CD4-positive, alpha-beta memory T cell (primary cell): ENCODE measurements at regions not wholly inside any gene's neighbourhood (a gene's known extent, or its start where the extent isn't known, plus 50 kb on each side); places are given as distances from the start of the nearest gene placed in this dataset.

Experiments used
- CTCF ChIA-PET: fragments of 350-600 bp; sonication (Branson Sonifier 250); formaldehyde crosslinking; loops from one replicate; lab custom pipeline; 2021; ENCODE audit warnings: inconsistent platforms; ENCODE audit not compliant: partially characterized antibody; lab: Charles Lee
- POLR2A ChIA-PET: fragments of 350-600 bp; sonication (Branson Sonifier 250); formaldehyde crosslinking; loops from one replicate; lab custom pipeline; 2021; ENCODE audit not compliant: partially characterized antibody; lab: Charles Lee
- DNase-seq, 5 donors: peaks; one replicate each; pipeline versions ENCODE4 v3.0.0 to v3.0.0-alpha.2; 2020 to 2022; ENCODE audit warnings: mixed read lengths in 1 of 5
- H3K27ac ChIP-seq: one replicate; pipeline ENCODE4 v1.7.0; 2013; ENCODE audit warnings: low read depth, low read length
- H3K27me3 ChIP-seq: 2 replicates; pipeline ENCODE4 v1.7.0; 2013; ENCODE audit warnings: mild to moderate bottlenecking, low read length, moderate library complexity; ENCODE audit not compliant: insufficient read depth
- H3K36me3 ChIP-seq: 2 replicates; pipeline ENCODE4 v1.7.0; 2013; ENCODE audit warnings: mild to moderate bottlenecking, low read length, moderate library complexity; ENCODE audit not compliant: insufficient read depth
- H3K4me1 ChIP-seq: 2 replicates; pipeline ENCODE4 v1.7.0; 2013; ENCODE audit warnings: mild to moderate bottlenecking, low read length, moderate library complexity; ENCODE audit not compliant: insufficient read depth
- H3K4me3 ChIP-seq, 2 donors: one replicate each; pipeline ENCODE4 v1.7.0; 2013; ENCODE audit warnings: low read length in 2 of 2, mild to moderate bottlenecking in 1 of 2
- H3K9me3 ChIP-seq, 2 donors: one replicate each; pipeline ENCODE4 v1.7.0; 2013; ENCODE audit warnings: low read length in 2 of 2, control low read depth in 1 of 2; ENCODE audit not compliant: control insufficient read depth in 1 of 2
- H3K27ac Mint-ChIP-seq, 7 donors: one replicate each; pipeline ENCODE4 v1.8.0; 2020 to 2021; ENCODE audit warnings: mixed read lengths in 7 of 7, mild to moderate bottlenecking in 6 of 7, inconsistent platforms in 3 of 7, moderate library complexity in 3 of 7
- H3K27me3 Mint-ChIP-seq, 2 donors: one replicate each; pipeline ENCODE4 v1.8.0; 2020 to 2021; ENCODE audit warnings: mixed read lengths in 2 of 2
- H3K36me3 Mint-ChIP-seq, 2 donors: one replicate each; pipeline ENCODE4 v1.8.0; 2020 to 2021; ENCODE audit warnings: mixed read lengths in 2 of 2, inconsistent platforms in 1 of 2, mild to moderate bottlenecking in 1 of 2
- H3K4me1 Mint-ChIP-seq, 4 donors: one replicate each; pipeline ENCODE4 v1.8.0; 2020 to 2021; ENCODE audit warnings: mixed read lengths in 4 of 4, mild to moderate bottlenecking in 1 of 4
- H3K4me3 Mint-ChIP-seq, 8 donors: one replicate each; pipeline ENCODE4 v1.8.0; 2020 to 2021; ENCODE audit warnings: mixed read lengths in 8 of 8, mild to moderate bottlenecking in 7 of 8, moderate library complexity in 6 of 8, inconsistent platforms in 3 of 8
- H3K9me3 Mint-ChIP-seq, 8 donors: one replicate each; pipeline ENCODE4 v1.8.0; 2020 to 2021; ENCODE audit warnings: mixed read lengths in 8 of 8, mild to moderate bottlenecking in 5 of 8, inconsistent platforms in 3 of 8, moderate library complexity in 1 of 8
- intact Hi-C: fragments of 100-400 bp; cut with micrococcal nuclease; formaldehyde crosslinking; loops from one replicate; pipeline ENCODE4 v1.15.1; 2023

DNA sequence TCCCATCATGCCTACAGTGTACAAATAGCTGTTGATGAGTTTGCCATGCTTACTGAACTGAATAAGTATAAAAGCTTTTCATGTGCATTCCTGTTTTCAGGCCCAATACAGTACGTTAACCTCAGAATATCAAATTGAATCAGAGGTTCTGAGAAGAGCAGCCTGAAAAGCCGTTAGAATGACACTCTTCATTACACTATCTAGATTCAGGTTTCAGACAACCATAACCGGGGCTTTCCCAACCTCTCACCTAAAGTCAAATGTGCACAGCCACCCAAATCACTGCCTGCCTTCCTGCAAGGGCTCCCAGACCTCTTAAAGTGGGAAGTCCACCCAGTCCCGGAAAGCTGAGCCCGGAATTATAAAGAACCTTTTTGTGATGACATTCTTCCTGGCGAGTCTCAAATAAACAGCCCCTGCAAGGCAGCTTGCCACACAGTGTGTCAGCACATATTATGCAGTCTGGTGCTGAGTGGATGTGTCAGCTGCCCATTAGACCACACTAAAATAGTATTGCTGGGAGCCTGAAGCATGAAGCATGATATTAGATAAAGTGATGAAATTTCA, 245.8 kb downstream of the TLE4 start:
- H3K9me3 ChIP-seq = no peaks in the 10 kb centered on the region
- H3K4me1 ChIP-seq = peaks cover 10% of the 10 kb centered on the region
- no peaks in the 10 kb centered on the region for H3K36me3 ChIP-seq
- no peak for DNase-seq
- H3K9me3 Mint-ChIP-seq = peaks cover 0 to 3% (median 0%) of the 10 kb centered on the region in 8 donors
- H3K27me3 ChIP-seq = no peaks in the 10 kb centered on the region
- peaks cover 2 to 10% of the 10 kb centered on the region in 2 donors for H3K27me3 Mint-ChIP-seq
- H3K27ac Mint-ChIP-seq = no peak overlapping the region
- H3K36me3 Mint-ChIP-seq = peaks cover 0 to 5% of the 10 kb centered on the region in 2 donors
- H3K4me3 Mint-ChIP-seq = no peak overlapping the region
- no peak overlapping the region for H3K4me3 ChIP-seq
- H3K27ac ChIP-seq = no peak overlapping the region
- intact Hi-C loops = no loop called here
- H3K4me1 Mint-ChIP-seq = peaks cover 9 to 19% (median 12%) of the 10 kb centered on the region in 4 donors
- CTCF ChIA-PET = interaction anchor here (1.6 kb wide), 1 partner anchor 9 kb away, joined by 5 read pairs; no protein-coding TSS in a partner anchor
- POLR2A ChIA-PET = no interaction called here

DNA sequence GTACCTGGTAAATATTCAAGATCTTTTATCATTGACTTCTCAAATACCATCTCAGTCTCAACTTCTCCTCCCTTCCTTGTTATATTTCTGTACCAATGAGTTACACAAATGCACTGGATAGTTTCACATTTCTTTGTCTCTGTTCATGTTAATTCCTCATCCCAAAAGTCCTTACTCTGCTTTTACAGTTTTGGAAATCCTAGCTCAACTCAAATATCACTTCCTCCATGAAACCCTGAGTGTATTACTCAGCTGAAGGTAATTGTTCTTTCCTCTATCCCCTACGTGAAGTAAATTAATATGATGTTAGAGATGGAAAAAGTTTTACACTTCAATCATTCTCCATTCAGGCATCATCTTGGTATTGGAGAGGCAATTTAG, 241.5 kb downstream of the TLE4 start:
- DNase-seq = no peak
- H3K9me3 Mint-ChIP-seq = no peaks in the 10 kb centered on the region
- no peaks in the 10 kb centered on the region for H3K36me3 Mint-ChIP-seq
- H3K4me1 Mint-ChIP-seq = peaks cover 13 to 23% (median 17%) of the 10 kb centered on the region in 4 donors
- intact Hi-C loops = no loop called here
- H3K27me3 ChIP-seq = no peaks in the 10 kb centered on the region
- H3K9me3 ChIP-seq = no peaks in the 10 kb centered on the region
- H3K27ac Mint-ChIP-seq = peak overlapping the region in 1 of 7 donors; percentile 5
- CTCF ChIA-PET = interaction anchor here (1.0 kb wide), 1 partner anchor 242 kb away, joined by 3 read pairs; the partner anchor contains the start of gene TLE4
- peaks cover 21% of the 10 kb centered on the region for H3K4me1 ChIP-seq
- H3K27ac ChIP-seq = no peak overlapping the region
- no peak overlapping the region for H3K4me3 ChIP-seq
- no peaks in the 10 kb centered on the region for H3K36me3 ChIP-seq
- H3K4me3 Mint-ChIP-seq = peak overlapping the region; percentile 77 to 89 (median 83)
- H3K27me3 Mint-ChIP-seq = peaks cover 1 to 6% of the 10 kb centered on the region in 2 donors
- POLR2A ChIA-PET = no interaction called here

- Histone ChIP-seq H3K9me3 (no peaks in the 10 kb centered on the region), H3K4me3 (peak overlapping the region in 1 of 2 donors; percentile 3), H3K4me1 (peaks cover 21% of the 10 kb centered on the region), H3K27ac (no peak overlapping the region), H3K27me3 (no peaks in the 10 kb centered on the region), H3K36me3 (no peaks in the 10 kb centered on the region)
- ChIA-PET CTCF (no interaction called here), POLR2A (no interaction called here)
- intact Hi-C loops = no loop called here
- Mint-ChIP-seq H3K27ac (peak overlapping the region in 5 of 7 donors; percentile 48 to 88 (median 76)), H3K9me3 (no peaks in the 10 kb centered on the region), H3K4me3 (peak overlapping the region; percentile 77 to 89 (median 83)), H3K4me1 (peaks cover 13 to 19% (median 16%) of the 10 kb centered on the region in 4 donors), H3K36me3 (no peaks in the 10 kb centered on the region), H3K27me3 (peaks cover 1 to 5% of the 10 kb centered on the region in 2 donors)
- no peak for DNase-seq
Measured at GRCh38 chr9:79812507-79813257, 240.9 kb downstream of the TLE4 start.

DNA sequence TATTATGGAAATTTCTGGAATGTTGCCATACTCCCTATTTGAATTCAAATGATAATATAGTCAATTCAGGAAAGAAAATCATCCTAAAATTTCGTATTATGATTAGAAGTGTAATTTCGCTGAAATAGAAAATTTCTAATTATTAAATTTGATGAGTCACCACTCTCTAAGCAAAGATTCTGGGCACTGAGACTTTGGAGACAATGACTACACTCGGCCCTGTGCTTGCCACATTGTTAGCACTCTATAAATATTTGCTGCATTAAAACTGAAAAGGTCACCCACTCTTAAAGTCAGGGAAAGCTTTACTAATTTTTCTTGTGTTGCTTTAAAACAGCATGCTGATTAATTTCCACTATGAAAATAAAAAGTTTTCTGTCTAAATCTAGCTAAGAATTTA, 240.3 kb downstream of the TLE4 start:
- peak overlapping the region in 3 of 7 donors; percentile 71 to 88 (median 80) for H3K27ac Mint-ChIP-seq
- Histone ChIP-seq H3K9me3 (no peaks in the 10 kb centered on the region), H3K4me3 (no peak overlapping the region), H3K4me1 (peaks cover 21% of the 10 kb centered on the region), H3K36me3 (no peaks in the 10 kb centered on the region), H3K27ac (no peak overlapping the region), H3K27me3 (no peaks in the 10 kb centered on the region)
- CTCF ChIA-PET = no interaction called here
- H3K27me3 Mint-ChIP-seq = peaks cover 1 to 2% of the 10 kb centered on the region in 2 donors
- H3K9me3 Mint-ChIP-seq = no peaks in the 10 kb centered on the region
- intact Hi-C loops = no loop called here
- peak overlapping the region; percentile 77 to 89 (median 83) for H3K4me3 Mint-ChIP-seq
- H3K4me1 Mint-ChIP-seq = peaks cover 12 to 19% (median 16%) of the 10 kb centered on the region in 4 donors
- no peak for DNase-seq
- H3K36me3 Mint-ChIP-seq = no peaks in the 10 kb centered on the region
- POLR2A ChIA-PET = no interaction called here

GRCh38 chr9:79809931-79810330, 238.2 kb downstream of the TLE4 start:
- Mint-ChIP-seq H3K4me1 (peaks cover 12 to 19% (median 16%) of the 10 kb centered on the region in 4 donors), H3K4me3 (no peak overlapping the region), H3K27me3 (peaks cover 1 to 2% of the 10 kb centered on the region in 2 donors), H3K36me3 (no peaks in the 10 kb centered on the region), H3K27ac (no peak overlapping the region), H3K9me3 (no peaks in the 10 kb centered on the region)
- CTCF ChIA-PET = interaction anchor here (1.0 kb wide), 1 partner anchor 15 kb away, joined by 3 read pairs; no protein-coding TSS in a partner anchor
- H3K27me3 ChIP-seq = no peaks in the 10 kb centered on the region
- no peaks in the 10 kb centered on the region for H3K9me3 ChIP-seq
- POLR2A ChIA-PET = interaction anchor here (0.6 kb wide), 1 partner anchor 1517 kb away, joined by 3 read pairs; no protein-coding TSS in a partner anchor
- H3K27ac ChIP-seq = no peak overlapping the region
- intact Hi-C loops = no loop called here
- no peaks in the 10 kb centered on the region for H3K36me3 ChIP-seq
- H3K4me1 ChIP-seq = peaks cover 21% of the 10 kb centered on the region
- no peak for DNase-seq
- H3K4me3 ChIP-seq = no peak overlapping the region

GRCh38 chr9:79809316-79809876, 237.6 kb downstream of the TLE4 start:
- H3K4me1 ChIP-seq = peaks cover 21% of the 10 kb centered on the region
- no peaks in the 10 kb centered on the region for H3K27me3 ChIP-seq
- peaks cover 1 to 2% of the 10 kb centered on the region in 2 donors for H3K27me3 Mint-ChIP-seq
- no peaks in the 10 kb centered on the region for H3K36me3 Mint-ChIP-seq
- H3K27ac ChIP-seq = no peak overlapping the region
- no peak for DNase-seq
- H3K27ac Mint-ChIP-seq = no peak overlapping the region
- no peak overlapping the region for H3K4me3 Mint-ChIP-seq
- no peaks in the 10 kb centered on the region for H3K9me3 Mint-ChIP-seq
- H3K4me1 Mint-ChIP-seq = peaks cover 12 to 19% (median 16%) of the 10 kb centered on the region in 4 donors
- H3K9me3 ChIP-seq = no peaks in the 10 kb centered on the region
- ChIA-PET POLR2A (no interaction called here), CTCF (interaction anchor here (1.0 to 1.6 kb wide), 2 partner anchors 8 to 15 kb away, joined by 3 to 5 read pairs; no protein-coding TSS in a partner anchor)
- H3K36me3 ChIP-seq = no peaks in the 10 kb centered on the region
- intact Hi-C loops = no loop called here
- H3K4me3 ChIP-seq = no peak overlapping the region

- H3K4me1 Mint-ChIP-seq = peaks cover 7 to 9% (median 9%) of the 10 kb centered on the region in 4 donors
- H3K9me3 Mint-ChIP-seq = no peaks in the 10 kb centered on the region
- Histone ChIP-seq H3K27ac (no peak overlapping the region), H3K36me3 (no peaks in the 10 kb centered on the region), H3K4me1 (peaks cover 15% of the 10 kb centered on the region), H3K9me3 (no peaks in the 10 kb centered on the region), H3K4me3 (no peak overlapping the region), H3K27me3 (no peaks in the 10 kb centered on the region)
- H3K27me3 Mint-ChIP-seq = peaks cover 0 to 1% of the 10 kb centered on the region in 2 donors
- intact Hi-C loops = no loop called here
- CTCF ChIA-PET = interaction anchor here (1.6 kb wide), 1 partner anchor 9 kb away, joined by 5 read pairs; no protein-coding TSS in a partner anchor
- no peaks in the 10 kb centered on the region for H3K36me3 Mint-ChIP-seq
- H3K27ac Mint-ChIP-seq = no peak overlapping the region
- H3K4me3 Mint-ChIP-seq = no peak overlapping the region
- no peak for DNase-seq
- POLR2A ChIA-PET = no interaction called here
Measured at GRCh38 chr9:79807971-79808370, 236.2 kb downstream of the TLE4 start.
